K562 (cell line): ENCODE measurements at regions not wholly inside any gene's neighbourhood (a gene's known extent, or its start where the extent isn't known, plus 50 kb on each side); places are given as distances from the start of the nearest gene placed in this dataset.

Experiments
- ATAC-seq: fragments of 200-7000 bp; cut with Tn5 transposase; 3 replicates; pipeline ENCODE4 v1.9.1; 2020; ENCODE audit warnings: moderate library complexity
- BruUV-seq: library from RNA; stranded (reverse); fragments of 400-500 nt; replicated peaks from 2 replicates; lab custom pipeline; 2021; lab: Mats Ljungman, UMichigan
- CTCF ChIA-PET: fragments of 300-600 bp; formaldehyde crosslinking; extraction: SDS; loops from one replicate; lab custom pipeline; 2021; ENCODE audit warnings: low intra/inter-chr PET ratio; lab: Yijun Ruan, JAX
- POLR2A ChIA-PET: fragments of 300-600, 350-650 bp; sonication (Branson Sonifier 250); formaldehyde crosslinking; extraction: SDS; loops from one replicate; lab custom pipeline; 2021; ENCODE audit warnings: antibody characterized with exemption, inconsistent platforms; lab: Yijun Ruan, JAX
- DNase-seq, 4 experiments: peaks; one replicate each; pipeline versions ENCODE4 v3.0.0 to v3.0.0-alpha.2; 2011 to 2018; ENCODE audit warnings: low spot score in 3 of 4, mixed read lengths in 3 of 4; ENCODE audit errors: extremely low read depth in 1 of 4
- FAIRE-seq: peaks from 2 replicates; lab custom pipeline; 2011; peaks lifted over from hg19 to GRCh38; lab: Jason Lieb, UNC
- H2AFZ ChIP-seq: 2 replicates; pipeline ENCODE4 v1.6.0; 2011; ENCODE audit warnings: low read depth, low read length, control low read depth, inconsistent platforms
- H3K27ac ChIP-seq: fragments of 200-600 bp; 3 replicates; pipeline ENCODE4 v1.8.0; 2011; ENCODE audit warnings: low read depth, mild to moderate bottlenecking, control low read depth, inconsistent platforms, low read length, moderate library complexity, mixed read lengths; ENCODE audit errors: extremely low read depth
- H3K27me3 ChIP-seq, 2 experiments: fragments of 300-600 bp in 1 of 2; 2 replicates in 1 of 2; 3 replicates in 1 of 2; pipeline versions ENCODE4 v1.6.0 to v1.8.0; 2011; ENCODE audit warnings: inconsistent platforms in 2 of 2, low read length in 2 of 2, mild to moderate bottlenecking in 1 of 2, mixed read lengths in 1 of 2, moderate library complexity in 1 of 2; ENCODE audit not compliant: control insufficient read depth in 2 of 2, insufficient read depth in 2 of 2
- H3K36me3 ChIP-seq: fragments of 300-600 bp; 3 replicates; pipeline ENCODE4 v1.8.0; 2011; ENCODE audit warnings: mild to moderate bottlenecking, low read length, inconsistent platforms; ENCODE audit not compliant: control insufficient read depth, insufficient read depth
- H3K4me1 ChIP-seq, 2 experiments: fragments of 200-600 bp in 1 of 2; replicated peaks in 1 of 2; 2 replicates in 1 of 2; 3 replicates in 1 of 2; pipeline versions ENCODE4 v1.5.1 to v1.8.0; 2011; ENCODE audit warnings: inconsistent platforms in 2 of 2, low read length in 2 of 2, mild to moderate bottlenecking in 1 of 2, mixed read lengths in 1 of 2, moderate library complexity in 1 of 2; ENCODE audit not compliant: control insufficient read depth in 2 of 2, insufficient read depth in 2 of 2
- H3K4me2 ChIP-seq: 2 replicates; pipeline ENCODE4 v1.6.1; 2011; ENCODE audit warnings: low read length, control low read depth, inconsistent platforms, mixed read lengths; ENCODE audit not compliant: insufficient read depth
- H3K4me3 ChIP-seq: fragments of 200-600 bp; sonication (generic), shearing (Covaris generic); 2 replicates; pipeline ENCODE4 v1.5.1; 2016; ENCODE audit warnings: control low read depth, inconsistent platforms
- H3K79me2 ChIP-seq: fragments of 200-600 bp; 3 replicates; pipeline ENCODE4 v1.8.0; 2011; ENCODE audit warnings: low read length, inconsistent platforms; ENCODE audit not compliant: control insufficient read depth, insufficient read depth
- H3K9ac ChIP-seq, 2 experiments: 2 replicates each; pipeline versions ENCODE4 v1.6.0 to v1.6.1; 2011; ENCODE audit warnings: low read depth in 2 of 2, low read length in 2 of 2, control low read depth in 1 of 2, inconsistent platforms in 1 of 2, mild to moderate bottlenecking in 1 of 2, mixed read lengths in 1 of 2; ENCODE audit not compliant: insufficient read depth in 1 of 2
- H3K9me1 ChIP-seq: one replicate; pipeline ENCODE4 v1.6.0; 2011; ENCODE audit warnings: inconsistent platforms, mild to moderate bottlenecking, low read length, moderate library complexity; ENCODE audit not compliant: control insufficient read depth, insufficient read depth
- H3K9me3 ChIP-seq: replicated peaks from 2 replicates; pipeline ENCODE4 v1.5.1; 2011; ENCODE audit warnings: low read depth, low read length, inconsistent platforms; ENCODE audit not compliant: control insufficient read depth, insufficient read depth
- H4K20me1 ChIP-seq: replicated peaks from 2 replicates; pipeline ENCODE4 v1.6.1; 2011; ENCODE audit warnings: low read length, inconsistent platforms, mixed read lengths; ENCODE audit not compliant: control insufficient read depth, insufficient read depth
- CEBPG ChIP-seq, 3 experiments: fragments of 200-800 bp in 1 of 3; sonication (Bioruptor generic) in 1 of 3; sonication (generic) in 1 of 3; formaldehyde crosslinking in 1 of 3; IDR thresholded peaks in 2 of 3; conservative IDR thresholded peaks in 1 of 3; 2 replicates each; pipeline versions ENCODE4 v1.6.1 to v1.8.0; 2016 to 2022; ENCODE audit warnings: missing compliant biosample characterization in 2 of 3, missing genetic modification characterization in 2 of 3, mild to moderate bottlenecking in 1 of 3, missing genetic modification reagents in 1 of 3
- CREBBP ChIP-seq: IDR thresholded peaks from one replicate; pipeline ENCODE4 v1.6.1; 2012; ENCODE audit warnings: low read depth, mild to moderate bottlenecking, control low read depth, inconsistent platforms, low read length
- ETV1 ChIP-seq: fragments of 450-650 bp; conservative IDR thresholded peaks from 2 replicates; pipeline ENCODE4 v1.6.1; 2016; ENCODE audit warnings: missing genetic modification characterization, control low read depth, low read depth, missing compliant biosample characterization
- ETV5 ChIP-seq: sonication (generic); formaldehyde crosslinking; IDR thresholded peaks from 2 replicates; pipeline ENCODE4 v1.4.0; 2020; ENCODE audit warnings: low read depth, mild to moderate bottlenecking, missing genetic modification reagents
- FOXK2 ChIP-seq, 2 experiments: fragments of 450-650 bp; IDR thresholded peaks in 1 of 2; conservative IDR thresholded peaks in 1 of 2; 2 replicates each; pipeline ENCODE4 v1.6.1; 2016; ENCODE audit warnings: low read depth in 2 of 2, mild to moderate bottlenecking in 1 of 2
- KAT2B ChIP-seq: IDR thresholded peaks from one replicate; pipeline ENCODE4 v1.6.1; 2012; ENCODE audit warnings: low read depth, mild to moderate bottlenecking, control low read depth, inconsistent platforms, low read length, moderate library complexity
- MCM2 ChIP-seq: fragments of 450-650 bp; IDR thresholded peaks from 2 replicates; pipeline ENCODE4 v1.6.1; 2017; ENCODE audit warnings: low read depth, mild to moderate bottlenecking
- NCOA1 ChIP-seq: fragments of 450-650 bp; IDR thresholded peaks from 2 replicates; pipeline ENCODE4 v1.6.1; 2016; ENCODE audit warnings: low read depth
- NFATC3 ChIP-seq: fragments of 450-650 bp; IDR thresholded peaks from 2 replicates; pipeline ENCODE4 v1.6.1; 2017; ENCODE audit warnings: mild to moderate bottlenecking
- PHF8 ChIP-seq: fragments of 200-600 bp; sonication (generic); IDR thresholded peaks from 2 replicates; pipeline ENCODE4 v1.6.1; 2012; ENCODE audit warnings: mixed run types, mild to moderate bottlenecking, inconsistent platforms, low read length, moderate library complexity, borderline replicate concordance
- TBP ChIP-seq: optimal IDR thresholded peaks from 2 replicates; pipeline ENCODE3; 2011; ENCODE audit warnings: low read depth, low read length, improper control_type of control experiment
- TEAD2 ChIP-seq: fragments of 450-650 bp; IDR thresholded peaks from 2 replicates; pipeline ENCODE4 v1.6.1; 2016; ENCODE audit warnings: missing genetic modification characterization, control low read depth, missing compliant biosample characterization
- TGIF2 ChIP-seq: sonication (generic); formaldehyde crosslinking; IDR thresholded peaks from 2 replicates; pipeline ENCODE4 v1.8.1; 2022; ENCODE audit warnings: mild to moderate bottlenecking, missing genetic modification reagents, moderate library complexity
- TRIM28 ChIP-seq: fragments of 450-650 bp; IDR thresholded peaks from 2 replicates; pipeline ENCODE4 v1.6.1; 2017
- ZC3H11A ChIP-seq: IDR thresholded peaks from 2 replicates; pipeline ENCODE4 v1.6.1; 2012; ENCODE audit warnings: low read depth, low read length, improper control_type of control experiment
- ZNF146 ChIP-seq: IDR thresholded peaks from one replicate; pipeline ENCODE4 v1.6.1; 2018; ENCODE audit warnings: missing compliant biosample characterization; ENCODE audit not compliant: unreplicated experiment
- ZNF175 ChIP-seq: fragments of 200-800 bp; sonication (Bioruptor generic); IDR thresholded peaks from 2 replicates; pipeline ENCODE4 v1.6.1; 2016; ENCODE audit warnings: low read depth, mild to moderate bottlenecking, missing genetic modification characterization, missing compliant biosample characterization
- ZNF431 ChIP-seq: sonication (generic); formaldehyde crosslinking; IDR thresholded peaks from 2 replicates; pipeline ENCODE4 v1.8.0; 2022; ENCODE audit warnings: mild to moderate bottlenecking, missing genetic modification reagents
- WGBS: fragments of 100-300 bp; shearing (Covaris generic); methylation state at CpG from one replicate; pipeline ENCODE4 v1.1.6; 2016; ENCODE audit warnings: low coverage, mixed read lengths; ENCODE audit not compliant: insufficient coverage; ENCODE audit errors: missing lambda C conversion rate; 5-methylcytosine and 5-hydroxymethylcytosine counted together
- in situ Hi-C: fragments of 300-500 bp; cut with MboI; formaldehyde crosslinking; loops from 4 replicates; pipeline ENCODE4 v1.15.0; 2018; ENCODE audit warnings: inconsistent platforms, mixed read lengths
- intact Hi-C: fragments of 100-400 bp; cut with micrococcal nuclease; formaldehyde crosslinking; loops from 2 replicates; pipeline ENCODE4 v1.14.2; 2022
- TF ChIP-seq, protein P1 (sequence below): fragments of 450-650 bp; formaldehyde crosslinking; IDR thresholded peaks from 2 replicates; pipeline ENCODE4 v1.4.0; 2020; ENCODE audit warnings: mild to moderate bottlenecking, moderate library complexity
- TF ChIP-seq, protein P2 (sequence below), 2 experiments: fragments of 450-650 bp in 1 of 2; sonication (generic) in 1 of 2; formaldehyde crosslinking in 1 of 2; IDR thresholded peaks in 1 of 2; conservative IDR thresholded peaks in 1 of 2; 2 replicates each; pipeline versions ENCODE4 v1.6.1 to v1.8.1; 2016 to 2023; ENCODE audit warnings: mild to moderate bottlenecking in 2 of 2, moderate library complexity in 2 of 2, inconsistent platforms in 1 of 2, missing genetic modification reagents in 1 of 2

DNA sequence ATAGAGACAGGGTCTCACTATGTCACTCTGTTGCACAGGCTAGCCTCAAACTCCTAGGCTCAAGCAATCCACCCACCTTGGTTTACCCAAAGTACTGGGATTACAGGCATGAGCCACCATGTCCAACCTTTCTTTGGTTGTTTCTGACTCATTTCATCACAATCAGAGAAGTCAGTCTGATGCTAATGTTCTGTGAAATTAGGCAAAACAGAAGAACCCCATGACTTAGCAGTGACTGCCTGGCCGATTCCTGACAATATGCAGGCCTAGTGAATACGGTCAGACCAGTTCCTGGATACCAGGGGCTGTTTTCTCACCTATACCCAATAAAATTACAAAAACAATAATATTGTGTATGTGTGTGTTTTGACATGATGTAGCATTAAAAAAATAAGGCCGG is 58.8 kb upstream of the BTN3A2 start:
- CTCF ChIA-PET: no interaction called here
- in situ Hi-C loops (no loop called here), intact Hi-C loops (no loop called here)
- Histone ChIP-seq H3K4me1 (peaks cover 12 to 57% of the 10 kb centered on the region in 2 experiments), H3K4me2 (no peak overlapping the region), H3K4me3 (no peak overlapping the region), H3K9me1 (no peaks in the 10 kb centered on the region), H2AFZ (peak overlapping the region; percentile 85), H3K36me3 (no peaks in the 10 kb centered on the region), H3K9ac (peak overlapping the region in 1 of 2 experiments; percentile 17; a peak in 1 of 4 replicates), H3K79me2 (no peaks in the 10 kb centered on the region), H3K27me3 (no peaks in the 10 kb centered on the region), H3K9me3 (no peaks in the 10 kb centered on the region), H3K27ac (peak overlapping the region; percentile 11; the same call in 1 of the 3 replicates), H4K20me1 (no peaks in the 10 kb centered on the region)
- DNase-seq: peak in 1 of 4 experiments; percentile 24
- no peak for ATAC-seq
- POLR2A ChIA-PET: interaction anchor here (1.6 to 5.3 kb wide), 5 partner anchors 10 to 109 kb away, joined by 4 to 130 read pairs (median 26); a partner anchor contains a TSS
- no TSS peak for BruUV-seq
- 75% methylated on average over 3 of the region's 3 CpGs for WGBS
- FAIRE-seq: no peak
- peak; percentile 6 for TF ChIP-seq TBP
- no peak for TF ChIP-seq ETV1
- TF ChIP-seq PHF8: no peak
- TF ChIP-seq ETV5: 0 out of 2 replicates have a peak, but pooled peaks have one; percentile 16
- 0 out of 2 replicates have a peak, but pooled peaks have one; percentile 8 for TF ChIP-seq CEBPG (CRISPR knock-in tag; IDR thresholded peaks at IDR 0.05)
- no peak for TF ChIP-seq CEBPG (tag; conservative IDR thresholded peaks at IDR 0.05 in 1 of 2, IDR thresholded peaks at IDR 0.05 in 1 of 2)
- TF ChIP-seq, protein P1, sequence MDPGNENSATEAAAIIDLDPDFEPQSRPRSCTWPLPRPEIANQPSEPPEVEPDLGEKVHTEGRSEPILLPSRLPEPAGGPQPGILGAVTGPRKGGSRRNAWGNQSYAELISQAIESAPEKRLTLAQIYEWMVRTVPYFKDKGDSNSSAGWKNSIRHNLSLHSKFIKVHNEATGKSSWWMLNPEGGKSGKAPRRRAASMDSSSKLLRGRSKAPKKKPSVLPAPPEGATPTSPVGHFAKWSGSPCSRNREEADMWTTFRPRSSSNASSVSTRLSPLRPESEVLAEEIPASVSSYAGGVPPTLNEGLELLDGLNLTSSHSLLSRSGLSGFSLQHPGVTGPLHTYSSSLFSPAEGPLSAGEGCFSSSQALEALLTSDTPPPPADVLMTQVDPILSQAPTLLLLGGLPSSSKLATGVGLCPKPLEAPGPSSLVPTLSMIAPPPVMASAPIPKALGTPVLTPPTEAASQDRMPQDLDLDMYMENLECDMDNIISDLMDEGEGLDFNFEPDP (CRISPR knock-in tag): no peak
- no peak for TF ChIP-seq ZC3H11A
- no peak for TF ChIP-seq ZNF146 (CRISPR knock-in tag)
- no peak for TF ChIP-seq TGIF2 (CRISPR knock-in tag)
- no peak for TF ChIP-seq NFATC3
- no peak for TF ChIP-seq TRIM28
- no peak for TF ChIP-seq KAT2B
- no peak for TF ChIP-seq CREBBP
- peak; percentile 36; the same call in 1 of the 2 replicates for TF ChIP-seq ZNF175
- TF ChIP-seq MCM2: no peak
- TF ChIP-seq, protein P2, sequence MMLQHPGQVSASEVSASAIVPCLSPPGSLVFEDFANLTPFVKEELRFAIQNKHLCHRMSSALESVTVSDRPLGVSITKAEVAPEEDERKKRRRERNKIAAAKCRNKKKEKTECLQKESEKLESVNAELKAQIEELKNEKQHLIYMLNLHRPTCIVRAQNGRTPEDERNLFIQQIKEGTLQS (IDR thresholded peaks at IDR 0.05): 0 out of 2 replicates have a peak, but pooled peaks have one; percentile 19
- TF ChIP-seq, protein P2 (CRISPR knock-in tag; conservative IDR thresholded peaks at IDR 0.05): no peak
- no peak for TF ChIP-seq FOXK2 (conservative IDR thresholded peaks at IDR 0.05 in 1 of 2, IDR thresholded peaks at IDR 0.05 in 1 of 2; ENCODE audit: low read depth in 2 of 2)
- TF ChIP-seq ZNF431 (CRISPR knock-in tag): no peak
- TF ChIP-seq TEAD2 (tag): no peak
- TF ChIP-seq NCOA1: no peak
